ENCODE measurements at regions not wholly inside any gene's neighbourhood (a gene's known extent, or its start where the extent isn't known, plus 50 kb on each side); places are given as distances from the start of the nearest gene placed in this dataset.

DNA sequence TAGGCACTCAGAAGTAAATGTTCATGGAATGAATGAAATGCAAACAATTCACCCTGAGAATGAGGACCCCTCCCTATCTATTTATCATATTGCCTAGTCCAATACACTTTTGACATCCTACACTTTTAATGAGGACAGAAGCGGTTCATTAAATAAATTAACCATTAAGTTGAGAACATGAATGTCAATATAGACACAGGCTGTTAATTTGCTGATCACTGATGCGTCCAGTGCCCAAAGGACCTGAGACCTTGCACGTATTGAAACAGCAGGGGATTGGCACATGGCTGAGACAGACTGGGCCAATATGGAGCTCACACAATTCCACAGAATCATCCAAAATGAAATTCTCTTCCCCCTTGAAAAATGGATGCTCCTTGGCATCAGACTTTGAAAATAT lies 430.0 kb downstream of the SLC4A3 start:
- 2% methylated on average over 3 of the region's 3 CpGs for WGBS (ENCODE audit: low lambda C conversion rate)

DNA sequence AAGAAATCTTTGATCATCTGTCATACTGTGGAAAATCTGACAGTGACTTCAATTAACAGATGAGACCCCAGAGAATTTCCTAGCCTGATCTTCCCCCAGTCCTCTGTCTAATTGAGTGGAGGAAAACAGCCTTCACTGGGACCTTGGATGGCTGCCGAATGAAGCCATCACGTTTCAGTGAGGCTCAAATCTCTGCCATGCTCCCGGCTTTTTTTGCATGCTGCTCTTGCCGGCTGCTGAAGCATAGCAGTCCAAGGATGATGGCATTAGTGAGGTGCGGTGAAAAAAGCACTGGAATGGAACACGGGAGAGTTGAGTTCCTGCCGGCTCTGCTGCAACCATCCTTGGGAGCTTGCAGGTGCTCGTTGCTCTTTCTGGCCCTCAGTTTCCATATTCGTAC lies 430.5 kb downstream of the SLC4A3 start:
- Histone ChIP-seq H2AFZ (ENCODE audit: low read length) (no peak overlapping the region), H3K36me3 (replicated peaks in 1 of 2; ENCODE audit: control insufficient read depth in 1 of 2, insufficient read depth in 2 of 2, low read length in 2 of 2) (no peaks in the 10 kb centered on the region), H3K4me2 (ENCODE audit: low read depth, low read length) (no peak overlapping the region), H3K9ac (ENCODE audit: insufficient read depth, low read depth, low read length) (no peak overlapping the region), H3K4me3 (replicated peaks in 1 of 3; ENCODE audit: insufficient read depth in 1 of 3, low read depth in 2 of 3, low read length in 3 of 3) (no peak overlapping the region), H3K27ac (ENCODE audit: extremely low read length, insufficient read depth, low read length) (no peak overlapping the region), H3K4me1 (ENCODE audit: insufficient read depth, low read length) (no peaks in the 10 kb centered on the region), H3K9me3 (ENCODE audit: low read length) (peaks cover 4% of the 10 kb centered on the region; the same call in 1 of the 2 replicates), H3K27me3 (ENCODE audit: control insufficient read depth in 1 of 2, insufficient read depth in 2 of 2, low read length in 2 of 2) (peaks cover 1 to 3% of the 10 kb centered on the region in 2 experiments; a peak in 2 of 5 replicates), H4K20me1 (ENCODE audit: insufficient read depth, low read length) (no peaks in the 10 kb centered on the region), H3K79me2 (ENCODE audit: insufficient read depth, low read length) (no peaks in the 10 kb centered on the region)
- in situ Hi-C loops (cut with HindIII; ENCODE audit: extremely low pct_ligation_motif_present, low pct_unique_long_range_greater_than_20kb) = no loop called here
- 4% methylated on average over 9 of the region's 9 CpGs for WGBS (ENCODE audit: low lambda C conversion rate)
- intact Hi-C loops (cut with micrococcal nuclease; ENCODE audit: unreplicated experiment) = no loop called here
- FAIRE-seq = no peak
- POLR2A ChIA-PET = no interaction called here
- CTCF ChIA-PET (ENCODE audit: low intra/inter-chr PET ratio, low total read pairs) = no interaction called here
- DNase-seq (ENCODE audit: low spot score) = no peak
- no peak for ATAC-seq
- no TSS peak for BruUV-seq (replicated peaks)
- TF ChIP-seq, protein P1, sequence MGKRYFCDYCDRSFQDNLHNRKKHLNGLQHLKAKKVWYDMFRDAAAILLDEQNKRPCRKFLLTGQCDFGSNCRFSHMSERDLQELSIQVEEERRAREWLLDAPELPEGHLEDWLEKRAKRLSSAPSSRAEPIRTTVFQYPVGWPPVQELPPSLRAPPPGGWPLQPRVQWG (CRISPR knock-in tag; IDR thresholded peaks at IDR 0.05; ENCODE audit: borderline replicate concordance, low read depth) = no peak
- TF ChIP-seq SMAD3 (CRISPR knock-in tag; IDR thresholded peaks at IDR 0.05) (no peak), ERF (CRISPR knock-in tag; IDR thresholded peaks at IDR 0.05) (no peak)
- TF ChIP-seq, protein P2, sequence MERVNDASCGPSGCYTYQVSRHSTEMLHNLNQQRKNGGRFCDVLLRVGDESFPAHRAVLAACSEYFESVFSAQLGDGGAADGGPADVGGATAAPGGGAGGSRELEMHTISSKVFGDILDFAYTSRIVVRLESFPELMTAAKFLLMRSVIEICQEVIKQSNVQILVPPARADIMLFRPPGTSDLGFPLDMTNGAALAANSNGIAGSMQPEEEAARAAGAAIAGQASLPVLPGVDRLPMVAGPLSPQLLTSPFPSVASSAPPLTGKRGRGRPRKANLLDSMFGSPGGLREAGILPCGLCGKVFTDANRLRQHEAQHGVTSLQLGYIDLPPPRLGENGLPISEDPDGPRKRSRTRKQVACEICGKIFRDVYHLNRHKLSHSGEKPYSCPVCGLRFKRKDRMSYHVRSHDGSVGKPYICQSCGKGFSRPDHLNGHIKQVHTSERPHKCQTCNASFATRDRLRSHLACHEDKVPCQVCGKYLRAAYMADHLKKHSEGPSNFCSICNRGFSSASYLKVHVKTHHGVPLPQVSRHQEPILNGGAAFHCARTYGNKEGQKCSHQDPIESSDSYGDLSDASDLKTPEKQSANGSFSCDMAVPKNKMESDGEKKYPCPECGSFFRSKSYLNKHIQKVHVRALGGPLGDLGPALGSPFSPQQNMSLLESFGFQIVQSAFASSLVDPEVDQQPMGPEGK (CRISPR knock-in tag; IDR thresholded peaks at IDR 0.05) = no peak
- TF ChIP-seq, protein P3, sequence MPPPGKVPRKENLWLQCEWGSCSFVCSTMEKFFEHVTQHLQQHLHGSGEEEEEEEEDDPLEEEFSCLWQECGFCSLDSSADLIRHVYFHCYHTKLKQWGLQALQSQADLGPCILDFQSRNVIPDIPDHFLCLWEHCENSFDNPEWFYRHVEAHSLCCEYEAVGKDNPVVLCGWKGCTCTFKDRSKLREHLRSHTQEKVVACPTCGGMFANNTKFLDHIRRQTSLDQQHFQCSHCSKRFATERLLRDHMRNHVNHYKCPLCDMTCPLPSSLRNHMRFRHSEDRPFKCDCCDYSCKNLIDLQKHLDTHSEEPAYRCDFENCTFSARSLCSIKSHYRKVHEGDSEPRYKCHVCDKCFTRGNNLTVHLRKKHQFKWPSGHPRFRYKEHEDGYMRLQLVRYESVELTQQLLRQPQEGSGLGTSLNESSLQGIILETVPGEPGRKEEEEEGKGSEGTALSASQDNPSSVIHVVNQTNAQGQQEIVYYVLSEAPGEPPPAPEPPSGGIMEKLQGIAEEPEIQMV (CRISPR knock-in tag; IDR thresholded peaks at IDR 0.05; ENCODE audit: low read depth) = no peak

More for the DNA sequence above, 430.0 kb downstream of the SLC4A3 start:
- intact Hi-C loops (cut with micrococcal nuclease; ENCODE audit: unreplicated experiment) (no loop called here), in situ Hi-C loops (cut with HindIII; ENCODE audit: extremely low pct_ligation_motif_present, low pct_unique_long_range_greater_than_20kb) (no loop called here)
- no TSS peak for BruUV-seq (replicated peaks)
- Histone ChIP-seq H3K9me3 (ENCODE audit: low read length) (peaks cover 4% of the 10 kb centered on the region; the same call in 1 of the 2 replicates), H3K4me2 (ENCODE audit: low read depth, low read length) (no peak overlapping the region), H3K9ac (ENCODE audit: insufficient read depth, low read depth, low read length) (no peak overlapping the region), H3K4me1 (ENCODE audit: insufficient read depth, low read length) (no peaks in the 10 kb centered on the region), H2AFZ (ENCODE audit: low read length) (no peak overlapping the region), H4K20me1 (ENCODE audit: insufficient read depth, low read length) (no peaks in the 10 kb centered on the region), H3K79me2 (ENCODE audit: insufficient read depth, low read length) (no peaks in the 10 kb centered on the region), H3K27me3 (ENCODE audit: control insufficient read depth in 1 of 2, insufficient read depth in 2 of 2, low read length in 2 of 2) (peaks cover 1 to 3% of the 10 kb centered on the region in 2 experiments; a peak in 2 of 5 replicates), H3K36me3 (replicated peaks in 1 of 2; ENCODE audit: control insufficient read depth in 1 of 2, insufficient read depth in 2 of 2, low read length in 2 of 2) (no peaks in the 10 kb centered on the region), H3K27ac (ENCODE audit: extremely low read length, insufficient read depth, low read length) (no peak overlapping the region), H3K4me3 (replicated peaks in 1 of 3; ENCODE audit: insufficient read depth in 1 of 3, low read depth in 2 of 3, low read length in 3 of 3) (no peak overlapping the region)
- FAIRE-seq (no peak), ATAC-seq (no peak), DNase-seq (ENCODE audit: low spot score) (no peak)
- TF ChIP-seq ZNF629 (CRISPR knock-in tag; conservative IDR thresholded peaks at IDR 0.05) = no peak
- no peak for TF ChIP-seq HMG20B (CRISPR knock-in tag; conservative IDR thresholded peaks at IDR 0.05)
- TF ChIP-seq SRSF9 (IDR thresholded peaks at IDR 0.05; ENCODE audit: borderline replicate concordance, insufficient read depth, low read depth, low read length, poor library complexity, severe bottlenecking) = no peak
- TF ChIP-seq, protein P4, sequence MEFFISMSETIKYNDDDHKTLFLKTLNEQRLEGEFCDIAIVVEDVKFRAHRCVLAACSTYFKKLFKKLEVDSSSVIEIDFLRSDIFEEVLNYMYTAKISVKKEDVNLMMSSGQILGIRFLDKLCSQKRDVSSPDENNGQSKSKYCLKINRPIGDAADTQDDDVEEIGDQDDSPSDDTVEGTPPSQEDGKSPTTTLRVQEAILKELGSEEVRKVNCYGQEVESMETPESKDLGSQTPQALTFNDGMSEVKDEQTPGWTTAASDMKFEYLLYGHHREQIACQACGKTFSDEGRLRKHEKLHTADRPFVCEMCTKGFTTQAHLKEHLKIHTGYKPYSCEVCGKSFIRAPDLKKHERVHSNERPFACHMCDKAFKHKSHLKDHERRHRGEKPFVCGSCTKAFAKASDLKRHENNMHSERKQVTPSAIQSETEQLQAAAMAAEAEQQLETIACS (CRISPR knock-in tag; IDR thresholded peaks at IDR 0.05) = no peak
- no peak for TF ChIP-seq NFYC (CRISPR knock-in tag; IDR thresholded peaks at IDR 0.05)
- TF ChIP-seq, protein P5, sequence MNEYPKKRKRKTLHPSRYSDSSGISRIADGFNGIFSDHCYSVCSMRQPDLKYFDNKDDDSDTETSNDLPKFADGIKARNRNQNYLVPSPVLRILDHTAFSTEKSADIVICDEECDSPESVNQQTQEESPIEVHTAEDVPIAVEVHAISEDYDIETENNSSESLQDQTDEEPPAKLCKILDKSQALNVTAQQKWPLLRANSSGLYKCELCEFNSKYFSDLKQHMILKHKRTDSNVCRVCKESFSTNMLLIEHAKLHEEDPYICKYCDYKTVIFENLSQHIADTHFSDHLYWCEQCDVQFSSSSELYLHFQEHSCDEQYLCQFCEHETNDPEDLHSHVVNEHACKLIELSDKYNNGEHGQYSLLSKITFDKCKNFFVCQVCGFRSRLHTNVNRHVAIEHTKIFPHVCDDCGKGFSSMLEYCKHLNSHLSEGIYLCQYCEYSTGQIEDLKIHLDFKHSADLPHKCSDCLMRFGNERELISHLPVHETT (CRISPR knock-in tag; conservative IDR thresholded peaks at IDR 0.05) = no peak
- no peak for TF ChIP-seq ZNF121 (CRISPR knock-in tag; IDR thresholded peaks at IDR 0.05)
- no peak for TF ChIP-seq ONECUT2 (CRISPR knock-in tag; IDR thresholded peaks at IDR 0.05)
- no peak for TF ChIP-seq ZNF547 (CRISPR knock-in tag; IDR thresholded peaks at IDR 0.05)
- TF ChIP-seq HES4 (CRISPR knock-in tag; IDR thresholded peaks at IDR 0.05; ENCODE audit: borderline replicate concordance) = no peak
- CTCF ChIA-PET (ENCODE audit: low intra/inter-chr PET ratio, low total read pairs) = no interaction called here
- POLR2A ChIA-PET = no interaction called here
